ACC112 (cell line): ENCODE measurements at regions not wholly inside any gene's neighbourhood (a gene's known extent, or its start where the extent isn't known, plus 50 kb on each side); places are given as distances from the start of the nearest gene placed in this dataset.

Experiments
- H2AFZ ChIP-seq: fragments of 200-600 bp; sonication (generic); one replicate; pipeline ENCODE4 v1.6.0; 2017; ENCODE audit warnings: antibody characterized with exemption, low read length; ENCODE audit not compliant: unreplicated experiment
- H3K27ac ChIP-seq: fragments of 200-600 bp; sonication (generic); 2 replicates; pipeline ENCODE4 v1.5.1; 2014; ENCODE audit warnings: low read depth, mild to moderate bottlenecking, antibody characterized with exemption, low read length, moderate library complexity
- H3K27me3 ChIP-seq: fragments of 200-600 bp; sonication (generic); 2 replicates; pipeline ENCODE4 v1.6.1; 2014; ENCODE audit warnings: mild to moderate bottlenecking, antibody characterized with exemption, low read length, moderate library complexity, mixed read lengths; ENCODE audit not compliant: insufficient read depth
- H3K36me3 ChIP-seq: fragments of 200-600 bp; sonication (generic); 2 replicates; pipeline ENCODE4 v1.6.1; 2016; ENCODE audit warnings: mild to moderate bottlenecking, antibody characterized with exemption, low read length, moderate library complexity, mixed read lengths; ENCODE audit not compliant: insufficient read depth
- H3K4me1 ChIP-seq: fragments of 200-600 bp; sonication (generic); one replicate; pipeline ENCODE4 v1.6.1; 2016; ENCODE audit warnings: low read length, mixed read lengths; ENCODE audit not compliant: insufficient read depth, unreplicated experiment, control insufficient read depth
- H3K4me3 ChIP-seq: fragments of 200-600 bp; sonication (generic); 2 replicates; pipeline ENCODE4 v1.5.1; 2014; ENCODE audit warnings: mild to moderate bottlenecking, low read depth, low read length
- H3K79me2 ChIP-seq: fragments of 200-600 bp; sonication (generic); one replicate; pipeline ENCODE4 v1.6.0; 2016; ENCODE audit warnings: low read length; ENCODE audit not compliant: control insufficient read depth, unreplicated experiment, insufficient read depth

DNA sequence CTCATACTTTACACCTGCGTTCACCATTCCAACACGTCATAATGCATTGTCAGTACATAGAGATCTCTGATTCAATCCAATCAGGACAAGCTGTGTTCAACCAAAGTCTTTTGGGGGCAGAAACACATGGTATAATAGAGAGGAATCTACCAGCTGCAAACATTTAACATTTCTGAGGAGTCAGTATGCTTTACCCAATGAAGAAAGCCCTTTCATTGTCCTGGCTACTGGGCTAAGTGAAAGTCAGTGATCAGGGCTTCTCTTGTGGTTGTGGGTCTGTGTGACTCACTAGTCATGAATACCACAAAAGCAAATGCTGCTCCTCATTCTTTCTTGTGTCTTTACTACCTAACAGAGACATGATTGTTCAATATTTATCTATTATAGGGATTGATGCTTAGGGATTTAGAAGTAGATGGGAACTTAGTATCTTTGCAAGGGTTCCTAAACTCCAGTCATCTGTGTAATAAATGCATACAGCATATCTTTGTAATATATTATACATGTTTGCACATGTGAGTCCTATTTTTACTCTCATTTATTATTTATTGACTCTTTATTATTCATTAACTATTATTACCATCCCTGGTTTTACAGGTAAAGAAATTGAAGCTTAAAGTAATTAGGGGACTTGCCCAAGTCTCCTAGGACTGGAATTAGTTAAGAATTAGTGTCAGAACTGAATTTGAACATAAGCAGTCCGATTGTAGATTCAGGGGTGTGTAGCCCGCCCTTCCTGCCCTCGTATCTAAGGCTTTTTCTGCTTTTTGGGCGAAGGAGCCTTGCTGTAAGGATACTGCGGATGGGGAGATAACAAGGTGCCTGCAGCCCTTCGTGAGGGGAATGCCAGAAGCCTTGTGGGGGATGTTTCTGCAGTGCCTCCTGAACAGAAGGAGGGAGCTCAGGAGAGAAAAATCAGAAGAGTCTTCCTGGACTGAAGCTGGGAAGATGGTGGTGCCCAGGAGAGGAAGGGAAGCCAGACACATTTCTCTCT lies 353.1 kb upstream of the BOD1L1 start:
- Histone ChIP-seq H3K36me3 (no peaks in the 10 kb centered on the region), H3K4me1 (peaks cover 25% of the 10 kb centered on the region), H3K27me3 (no peaks in the 10 kb centered on the region), H2AFZ (peak overlapping the region; percentile 17), H3K79me2 (no peaks in the 10 kb centered on the region), H3K4me3 (no peak overlapping the region), H3K27ac (peak overlapping the region; percentile 11)

DNA sequence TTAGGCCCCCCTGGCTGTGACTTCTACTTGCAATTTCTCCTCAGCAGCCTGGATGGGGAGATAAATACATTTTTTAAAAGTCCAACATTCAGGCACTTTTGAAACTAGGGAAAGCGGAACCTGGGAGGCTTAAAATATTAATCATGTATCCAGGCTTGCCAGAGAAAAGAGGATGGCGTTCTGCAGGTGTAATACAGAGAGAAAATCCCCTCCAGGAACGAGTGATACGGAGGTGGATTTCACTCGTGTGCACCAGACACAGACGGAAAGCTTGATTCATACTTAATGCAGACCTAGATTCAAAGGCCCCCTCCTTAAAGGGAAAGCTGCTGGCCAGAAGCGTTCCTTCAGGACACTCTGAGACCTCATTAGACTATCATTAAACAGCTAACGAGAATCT lies 354.0 kb upstream of the BOD1L1 start:
- H3K4me3 ChIP-seq = no peak overlapping the region
- H3K27ac ChIP-seq = no peak overlapping the region
- no peaks in the 10 kb centered on the region for H3K27me3 ChIP-seq
- peaks cover 34% of the 10 kb centered on the region for H3K4me1 ChIP-seq
- H2AFZ ChIP-seq = no peak overlapping the region
- no peaks in the 10 kb centered on the region for H3K36me3 ChIP-seq
- H3K79me2 ChIP-seq = no peaks in the 10 kb centered on the region

DNA sequence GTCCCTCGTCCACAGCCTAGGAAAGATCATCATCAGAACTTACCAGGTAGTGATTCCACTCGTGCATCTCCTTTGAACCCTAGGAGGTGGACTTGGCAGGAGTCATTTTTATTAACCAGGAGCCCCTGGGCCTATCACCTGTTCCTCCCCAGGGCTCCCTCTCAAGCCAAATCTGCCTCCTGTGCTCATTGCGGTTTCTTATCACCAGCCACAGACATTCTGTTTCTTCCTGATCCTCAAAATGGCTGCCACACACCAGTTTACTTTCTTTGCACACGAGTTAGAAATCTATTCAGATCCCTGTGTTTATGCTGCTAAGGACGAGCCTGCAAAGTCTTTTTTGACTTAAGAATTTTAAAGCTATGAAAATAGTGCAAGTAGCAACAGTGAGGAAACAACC lies 354.5 kb upstream of the BOD1L1 start:
- Histone ChIP-seq H2AFZ (no peak overlapping the region), H3K36me3 (no peaks in the 10 kb centered on the region), H3K4me3 (no peak overlapping the region), H3K4me1 (peaks cover 39% of the 10 kb centered on the region), H3K27me3 (no peaks in the 10 kb centered on the region), H3K79me2 (no peaks in the 10 kb centered on the region), H3K27ac (no peak overlapping the region)

- no peaks in the 10 kb centered on the region for H3K36me3 ChIP-seq
- H3K27ac ChIP-seq = no peak overlapping the region; the same call in 1 of the 2 replicates
Observed at GRCh38 chr4:13983189-13983790, 355.8 kb upstream of the BOD1L1 start.

GRCh38 chr4:13984991-13985800 lies 357.7 kb upstream of the BOD1L1 start:
- Histone ChIP-seq H2AFZ (no peak overlapping the region), H3K79me2 (no peaks in the 10 kb centered on the region), H3K4me1 (peaks cover 65% of the 10 kb centered on the region), H3K27ac (peak overlapping the region; percentile 100), H3K36me3 (no peaks in the 10 kb centered on the region), H3K4me3 (peak overlapping the region; percentile 20; the same call in 1 of the 2 replicates), H3K27me3 (no peaks in the 10 kb centered on the region)

More at GRCh38 chr4:13983189-13983790, 355.8 kb upstream of the BOD1L1 start:
- no peak overlapping the region for H3K4me3 ChIP-seq
- peaks cover 51% of the 10 kb centered on the region for H3K4me1 ChIP-seq
- no peaks in the 10 kb centered on the region for H3K27me3 ChIP-seq
- no peaks in the 10 kb centered on the region for H3K79me2 ChIP-seq
- no peak overlapping the region for H2AFZ ChIP-seq

DNA sequence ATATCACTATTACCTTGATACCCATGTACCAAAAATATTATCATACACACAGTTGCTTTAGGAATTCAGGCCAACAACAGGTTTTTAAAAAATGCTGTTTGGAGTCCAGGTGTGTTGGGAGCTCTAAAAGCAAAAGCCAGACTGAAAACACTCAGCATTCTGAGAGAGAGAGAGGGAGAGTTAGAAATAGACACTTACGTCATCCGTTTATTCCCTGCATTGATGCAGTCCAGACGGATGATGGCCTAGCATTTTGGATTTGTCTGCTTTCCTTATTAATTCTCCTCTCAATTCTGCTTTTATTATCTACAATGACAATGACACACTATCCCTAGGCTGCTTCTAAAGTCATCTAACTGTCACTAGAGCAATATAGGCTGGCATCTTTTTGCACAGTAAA lies 358.3 kb upstream of the BOD1L1 start:
- Histone ChIP-seq H2AFZ (no peak overlapping the region), H3K4me3 (peak overlapping the region; percentile 20; the same call in 1 of the 2 replicates), H3K36me3 (no peaks in the 10 kb centered on the region), H3K27me3 (no peaks in the 10 kb centered on the region), H3K79me2 (no peaks in the 10 kb centered on the region), H3K4me1 (peaks cover 66% of the 10 kb centered on the region), H3K27ac (peak overlapping the region; percentile 100)

DNA sequence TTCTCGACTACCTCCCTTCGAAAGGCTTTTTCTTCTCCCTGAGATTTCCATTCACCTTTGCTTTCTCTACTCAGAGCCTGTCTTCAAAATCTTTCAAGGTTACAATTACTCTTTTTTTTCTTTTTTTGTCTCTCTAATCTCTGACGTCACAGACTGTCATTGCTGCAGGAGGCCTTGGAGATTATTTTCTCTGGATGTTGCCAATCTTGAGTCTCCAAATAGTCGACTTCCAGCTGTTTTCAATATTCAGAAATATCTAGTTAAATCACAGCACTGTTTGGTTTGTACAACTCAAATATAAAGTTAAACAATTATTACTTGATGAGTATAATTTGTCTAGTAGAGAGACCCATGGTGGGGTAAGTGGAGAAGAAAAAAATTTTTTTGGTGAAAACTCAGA lies 359.0 kb upstream of the BOD1L1 start:
- Histone ChIP-seq H3K4me3 (no peak overlapping the region), H3K27ac (peak overlapping the region; percentile 100), H3K27me3 (no peaks in the 10 kb centered on the region), H2AFZ (peak overlapping the region; percentile 14), H3K79me2 (no peaks in the 10 kb centered on the region), H3K36me3 (no peaks in the 10 kb centered on the region), H3K4me1 (peaks cover 71% of the 10 kb centered on the region)

GRCh38 chr4:13988353-13989305 lies 361.1 kb upstream of the BOD1L1 start:
- Histone ChIP-seq H3K4me3 (peak overlapping the region; percentile 63), H3K27me3 (no peaks in the 10 kb centered on the region), H3K4me1 (peaks cover 87% of the 10 kb centered on the region), H3K27ac (peak overlapping the region; percentile 100), H3K79me2 (peaks cover 10% of the 10 kb centered on the region), H3K36me3 (no peaks in the 10 kb centered on the region), H2AFZ (no peak overlapping the region)

GRCh38 chr4:13989501-13989900 lies 362.0 kb upstream of the BOD1L1 start:
- peaks cover 10% of the 10 kb centered on the region for H3K79me2 ChIP-seq
- peak overlapping the region; percentile 63 for H3K4me3 ChIP-seq
- H3K27ac ChIP-seq = peak overlapping the region; percentile 100
- no peak overlapping the region for H2AFZ ChIP-seq
- peaks cover 90% of the 10 kb centered on the region for H3K4me1 ChIP-seq
- H3K27me3 ChIP-seq = no peaks in the 10 kb centered on the region
- no peaks in the 10 kb centered on the region for H3K36me3 ChIP-seq
